ENCODE measurements at regions not wholly inside any gene's neighbourhood (a gene's known extent, or its start where the extent isn't known, plus 50 kb on each side); places are given as distances from the start of the nearest gene placed in this dataset.

- H3K4me1 ChIP-seq = no peaks in the 10 kb centered on the region
- H3K9ac ChIP-seq = no peak overlapping the region
- no peak for TF ChIP-seq Cebpa-rat (IDR thresholded peaks at IDR 0.05)
- peaks cover 20 to 23% (median 22%) of the 10 kb centered on the region in 11 experiments for H3K9me3 ChIP-seq (replicated peaks in 1 of 11)
- H3K4me2 ChIP-seq = no peak overlapping the region
- no peaks in the 10 kb centered on the region for H3K27me3 ChIP-seq
- no peaks in the 10 kb centered on the region; a peak in 1 of 22 replicates for H3K36me3 ChIP-seq
- H4K20me1 ChIP-seq = no peaks in the 10 kb centered on the region
- H3K27ac ChIP-seq = no peak overlapping the region
- no peak overlapping the region for H3K4me3 ChIP-seq
Observed at GRCh38 chr6:132220800-132221199, 180.5 kb downstream of the MOXD1 start.

- Histone ChIP-seq H3K4me1 (no peaks in the 10 kb centered on the region), H3K27ac (no peak overlapping the region), H3K27me3 (no peaks in the 10 kb centered on the region; a peak in 1 of 22 replicates), H3K9me3 (replicated peaks in 1 of 11) (peaks cover 11 to 14% (median 13%) of the 10 kb centered on the region in 11 experiments), H3K36me3 (no peaks in the 10 kb centered on the region; a peak in 1 of 22 replicates), H3K4me2 (no peak overlapping the region), H3K4me3 (no peak overlapping the region), H3K9ac (no peak overlapping the region), H4K20me1 (no peaks in the 10 kb centered on the region)
- TF ChIP-seq Cebpa-rat (IDR thresholded peaks at IDR 0.05) = no peak
Observed at GRCh38 chr6:132219901-132220300, 181.4 kb downstream of the MOXD1 start.

GRCh38 chr6:132218059-132218696, 183.1 kb downstream of the MOXD1 start:
- peaks cover 0 to 4% (median 0%) of the 10 kb centered on the region in 11 experiments; a peak in 1 of 22 replicates for H3K27me3 ChIP-seq
- H3K36me3 ChIP-seq = no peaks in the 10 kb centered on the region
- H3K4me2 ChIP-seq = no peak overlapping the region
- no peak overlapping the region for H3K4me3 ChIP-seq
- no peak overlapping the region for H3K9ac ChIP-seq
- H4K20me1 ChIP-seq = no peaks in the 10 kb centered on the region
- no peak overlapping the region for H3K27ac ChIP-seq
- no peaks in the 10 kb centered on the region for H3K4me1 ChIP-seq
- no peaks in the 10 kb centered on the region for H3K9me3 ChIP-seq (replicated peaks in 1 of 11)
- TF ChIP-seq Cebpa-rat (IDR thresholded peaks at IDR 0.05) = no peak

- Histone ChIP-seq H3K9me3 (replicated peaks in 1 of 11) (peaks cover 0 to 4% (median 2%) of the 10 kb centered on the region in 11 experiments; a peak in 8 of 22 replicates), H4K20me1 (no peaks in the 10 kb centered on the region), H3K9ac (no peak overlapping the region), H3K27ac (no peak overlapping the region), H3K4me3 (no peak overlapping the region), H3K36me3 (no peaks in the 10 kb centered on the region), H3K4me2 (no peak overlapping the region), H3K4me1 (no peaks in the 10 kb centered on the region), H3K27me3 (peaks cover 0 to 8% (median 0%) of the 10 kb centered on the region in 11 experiments; a peak in 2 of 22 replicates)
- no peak for TF ChIP-seq Cebpa-rat (IDR thresholded peaks at IDR 0.05)
Observed at GRCh38 chr6:132215805-132216204, 185.5 kb downstream of the MOXD1 start.

GRCh38 chr6:132214716-132215115, 186.6 kb downstream of the MOXD1 start:
- H3K9ac ChIP-seq = no peak overlapping the region
- no peaks in the 10 kb centered on the region for H4K20me1 ChIP-seq
- no peak overlapping the region for H3K4me2 ChIP-seq
- peaks cover 0 to 12% (median 0%) of the 10 kb centered on the region in 11 experiments; a peak in 2 of 22 replicates for H3K27me3 ChIP-seq
- no peak for TF ChIP-seq Cebpa-rat (IDR thresholded peaks at IDR 0.05)
- H3K27ac ChIP-seq = no peak overlapping the region
- H3K4me1 ChIP-seq = no peaks in the 10 kb centered on the region
- peaks cover 0 to 15% (median 10%) of the 10 kb centered on the region in 11 experiments; a peak in 13 of 22 replicates for H3K9me3 ChIP-seq (replicated peaks in 1 of 11)
- no peak overlapping the region for H3K4me3 ChIP-seq
- H3K36me3 ChIP-seq = no peaks in the 10 kb centered on the region

GRCh38 chr6:132213732-132214131, 187.5 kb downstream of the MOXD1 start:
- Histone ChIP-seq H3K36me3 (no peaks in the 10 kb centered on the region), H3K27me3 (peaks cover 0 to 12% (median 0%) of the 10 kb centered on the region in 11 experiments; a peak in 2 of 22 replicates), H3K4me2 (no peak overlapping the region), H3K9me3 (replicated peaks in 1 of 11) (peaks cover 0 to 19% (median 10%) of the 10 kb centered on the region in 11 experiments; a peak in 13 of 22 replicates), H3K9ac (no peak overlapping the region), H3K4me3 (no peak overlapping the region), H3K27ac (no peak overlapping the region), H4K20me1 (no peaks in the 10 kb centered on the region), H3K4me1 (no peaks in the 10 kb centered on the region)
- peak in 1 of 11 experiments; percentile 23; a peak in 1 of 22 replicates for TF ChIP-seq Cebpa-rat (IDR thresholded peaks at IDR 0.05)

GRCh38 chr6:132213191-132213590, 188.1 kb downstream of the MOXD1 start:
- H3K36me3 ChIP-seq = no peaks in the 10 kb centered on the region
- no peak for TF ChIP-seq Cebpa-rat (IDR thresholded peaks at IDR 0.05)
- peaks cover 0 to 19% (median 10%) of the 10 kb centered on the region in 11 experiments; a peak in 13 of 22 replicates for H3K9me3 ChIP-seq (replicated peaks in 1 of 11)

GRCh38 chr6:132210886-132211563, 190.2 kb downstream of the MOXD1 start:
- Histone ChIP-seq H3K36me3 (no peaks in the 10 kb centered on the region), H3K4me2 (no peak overlapping the region), H3K9me3 (replicated peaks in 1 of 11) (peaks cover 0 to 19% (median 10%) of the 10 kb centered on the region in 11 experiments; a peak in 13 of 22 replicates), H4K20me1 (no peaks in the 10 kb centered on the region), H3K4me1 (no peaks in the 10 kb centered on the region), H3K27me3 (peaks cover 0 to 12% (median 0%) of the 10 kb centered on the region in 11 experiments; a peak in 2 of 22 replicates), H3K9ac (no peak overlapping the region), H3K27ac (no peak overlapping the region), H3K4me3 (no peak overlapping the region)
- no peak for TF ChIP-seq Cebpa-rat (IDR thresholded peaks at IDR 0.05)

More at GRCh38 chr6:132213191-132213590, 188.1 kb downstream of the MOXD1 start:
- Histone ChIP-seq H3K4me2 (no peak overlapping the region), H3K4me3 (no peak overlapping the region), H3K9ac (no peak overlapping the region), H3K27me3 (peaks cover 0 to 12% (median 0%) of the 10 kb centered on the region in 11 experiments; a peak in 2 of 22 replicates), H3K27ac (no peak overlapping the region), H4K20me1 (no peaks in the 10 kb centered on the region), H3K4me1 (no peaks in the 10 kb centered on the region)

GRCh38 chr6:132209351-132209750, 191.9 kb downstream of the MOXD1 start:
- Histone ChIP-seq H3K9ac (no peak overlapping the region), H4K20me1 (no peaks in the 10 kb centered on the region), H3K9me3 (replicated peaks in 1 of 11) (peaks cover 0 to 19% (median 10%) of the 10 kb centered on the region in 11 experiments; a peak in 13 of 22 replicates), H3K27me3 (peaks cover 0 to 12% (median 0%) of the 10 kb centered on the region in 11 experiments; a peak in 2 of 22 replicates), H3K36me3 (no peaks in the 10 kb centered on the region), H3K4me3 (no peak overlapping the region), H3K4me2 (no peak overlapping the region), H3K27ac (no peak overlapping the region), H3K4me1 (no peaks in the 10 kb centered on the region)
- no peak for TF ChIP-seq Cebpa-rat (IDR thresholded peaks at IDR 0.05)
